Muscle of arm (tissue), 1 donor: ENCODE measurements at regions not wholly inside any gene's neighbourhood (a gene's known extent, or its start where the extent isn't known, plus 50 kb on each side); places are given as distances from the start of the nearest gene placed in this dataset.
A peak's percentile ranks its signal among the peaks of the same experiment; 100 is the strongest.
"Not testable (repeated sequence)": the region's sequence is repeated elsewhere in the genome, so short reads cannot be mapped to it uniquely, and the experiment has no call there.

Experiments
- DNase-seq: peaks from one replicate; pipeline ENCODE4 v3.0.0-alpha.2; 2013

DNA sequence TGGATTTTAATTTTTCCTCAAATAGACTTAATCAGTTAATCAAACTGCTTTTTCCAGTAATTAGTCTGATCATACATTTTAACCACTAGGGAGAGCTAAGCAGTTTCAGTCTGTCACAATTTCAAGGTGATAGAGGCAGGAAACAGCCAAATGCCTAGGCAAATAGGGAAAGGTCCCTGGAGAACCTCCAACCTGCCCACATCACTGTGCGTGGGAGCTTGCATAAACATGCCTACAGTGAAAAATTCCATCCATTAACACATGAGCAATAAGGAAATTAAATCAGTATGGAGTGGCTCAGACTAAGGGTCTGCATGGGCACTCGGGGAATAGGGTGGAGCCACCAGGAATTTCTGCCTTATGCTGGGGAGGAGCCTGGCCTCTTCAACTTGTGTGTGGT, 74.6 kb downstream of the AASDHPPT start:
- no peak for DNase-seq

DNA sequence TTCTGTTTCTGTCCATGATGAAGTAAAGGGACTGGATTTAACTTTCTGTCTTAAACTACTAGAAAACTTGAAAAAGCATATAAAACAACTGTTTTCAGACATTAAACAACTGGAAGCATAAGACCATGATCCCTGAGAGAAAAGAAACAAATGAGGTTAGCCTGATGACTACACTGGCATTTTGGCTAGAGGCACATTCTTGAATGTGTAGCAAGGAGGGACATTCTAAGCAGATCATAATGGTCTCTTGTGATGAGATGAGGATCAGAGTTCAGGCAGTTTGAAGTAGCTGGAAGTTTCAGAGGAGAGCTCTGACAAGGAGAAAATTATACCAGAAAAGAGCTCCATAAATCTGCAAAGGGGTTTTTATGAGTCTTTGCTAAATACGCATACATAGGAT, 75.4 kb downstream of the AASDHPPT start:
- DNase-seq: no peak

DNA sequence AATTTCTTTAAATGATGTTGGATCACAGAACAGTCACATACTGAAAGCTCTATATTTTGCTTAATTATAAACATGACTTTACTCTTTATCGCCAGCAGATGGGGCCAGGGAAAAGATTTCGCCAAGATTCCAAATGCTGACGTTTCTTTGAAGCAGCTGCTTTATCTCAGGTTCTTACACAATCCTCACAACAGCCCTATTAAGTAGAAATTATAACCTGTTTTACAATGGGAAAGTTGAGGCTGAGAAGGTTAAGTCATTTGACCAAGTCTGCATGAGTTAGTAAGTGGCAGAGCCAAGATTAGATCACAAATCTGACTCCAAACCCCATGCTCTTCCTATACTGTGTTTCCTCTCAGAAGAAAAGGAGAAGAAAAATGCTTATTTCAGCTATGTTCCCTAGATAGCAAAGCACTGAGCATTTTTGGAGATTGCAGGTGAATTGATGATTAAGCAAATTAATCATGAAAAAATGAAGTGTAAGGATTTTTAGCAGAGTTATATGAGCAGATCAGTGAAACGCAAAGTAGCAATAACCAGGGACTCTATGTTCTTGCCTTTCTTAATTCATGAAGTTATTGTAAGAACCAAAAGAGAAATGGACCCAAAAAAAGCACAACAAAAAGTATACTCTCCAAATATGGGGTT, 79.0 kb downstream of the AASDHPPT start:
- peak; percentile 52 for DNase-seq

DNA sequence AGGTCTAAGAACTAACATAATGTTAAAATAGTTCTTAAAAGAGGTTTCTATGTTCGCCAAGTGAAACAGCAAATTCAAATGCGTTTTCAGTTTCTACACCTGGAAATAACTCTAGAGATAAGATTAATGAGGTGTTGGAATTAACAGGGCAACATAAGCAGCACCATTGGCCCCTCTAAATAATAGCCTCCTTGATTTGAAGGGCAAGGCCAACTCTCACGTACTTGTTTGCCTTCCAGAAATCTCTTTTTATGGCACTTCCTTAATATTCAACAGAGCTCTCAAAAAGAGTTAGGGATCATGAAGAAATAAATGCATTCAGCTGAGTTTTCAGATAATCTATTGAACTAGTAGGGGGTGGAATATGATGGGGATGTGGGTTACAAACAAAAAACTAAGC, 80.9 kb downstream of the AASDHPPT start:
- no peak for DNase-seq

DNA sequence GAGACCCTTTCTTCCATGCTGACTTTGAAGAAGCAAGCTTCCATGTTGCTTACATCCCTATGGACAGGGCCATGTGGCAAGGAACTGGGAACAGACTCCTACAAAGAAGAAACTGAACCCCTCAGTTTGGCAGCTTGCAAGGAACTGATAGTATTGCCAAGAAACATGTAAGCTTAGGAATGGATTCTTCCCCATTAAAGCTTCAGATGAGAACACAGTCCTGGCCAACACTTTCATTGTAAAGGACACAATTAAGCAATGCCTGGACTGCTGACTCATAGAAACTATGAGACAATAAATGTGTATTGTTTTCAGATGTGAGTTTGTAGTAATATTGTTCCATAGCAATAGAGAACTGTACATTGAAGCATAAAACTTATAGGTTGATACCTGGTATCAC, 82.4 kb downstream of the AASDHPPT start:
- no peak for DNase-seq

DNA sequence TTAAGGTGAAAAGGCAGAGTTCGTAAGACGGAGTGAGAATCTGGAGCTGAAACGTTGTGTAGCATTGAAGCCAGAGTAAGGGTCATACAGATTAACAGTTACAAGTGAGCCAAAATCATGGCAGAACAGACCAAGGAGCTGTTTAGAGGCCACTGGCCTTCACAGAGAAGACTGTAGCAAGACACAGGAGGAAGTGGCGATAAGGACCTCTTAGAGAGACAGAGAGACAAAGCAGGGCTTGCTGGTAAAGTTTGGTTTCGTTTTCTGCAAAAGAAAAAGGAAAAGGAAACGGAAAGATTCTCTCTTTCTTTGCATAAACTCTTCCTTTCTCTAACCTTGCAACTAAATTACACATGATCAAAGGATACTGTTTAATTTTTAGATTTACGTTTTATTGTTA, 83.0 kb downstream of the AASDHPPT start:
- DNase-seq: no peak

DNA sequence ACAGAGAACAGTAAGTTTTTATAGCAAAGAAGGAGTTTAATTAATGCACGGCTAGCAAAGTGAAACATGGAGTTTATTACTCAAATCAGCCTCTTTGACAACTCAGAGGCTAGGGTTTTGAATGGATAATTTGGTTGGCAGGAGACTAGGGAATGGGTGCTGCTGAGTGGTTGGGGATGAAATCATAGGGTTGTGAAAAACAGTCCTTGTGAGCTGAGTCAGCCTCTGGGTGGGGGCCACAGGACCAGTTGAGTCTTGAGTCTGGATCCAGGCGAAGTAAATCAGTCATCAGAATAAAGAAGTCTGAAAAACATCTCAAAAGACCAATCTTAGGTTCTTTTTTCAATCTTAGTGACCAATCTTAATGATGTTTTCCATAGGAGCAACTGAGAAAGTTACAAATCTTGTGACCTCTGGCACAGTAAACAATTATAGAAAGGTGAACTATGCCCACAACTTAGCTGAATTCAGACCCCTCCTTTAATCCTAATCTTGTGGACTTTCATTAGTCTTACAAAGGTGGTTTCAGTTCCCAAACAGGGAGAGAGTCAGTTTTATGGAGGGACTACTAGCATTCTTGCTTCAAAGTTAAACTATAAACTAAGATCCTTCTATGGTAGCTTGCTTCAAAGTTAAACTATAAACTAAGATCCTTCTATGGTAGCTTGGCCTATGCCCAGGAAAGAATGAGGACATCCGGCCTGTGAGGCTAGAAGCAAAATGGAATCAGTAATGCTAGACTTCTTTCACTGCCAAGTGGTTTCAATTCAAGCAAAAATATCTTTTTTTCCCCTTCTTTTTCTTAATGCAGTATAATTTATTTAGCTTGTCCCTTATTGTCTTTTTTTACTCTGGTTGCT, 84.5 kb downstream of the AASDHPPT start:
- peak; percentile 22 for DNase-seq

DNA sequence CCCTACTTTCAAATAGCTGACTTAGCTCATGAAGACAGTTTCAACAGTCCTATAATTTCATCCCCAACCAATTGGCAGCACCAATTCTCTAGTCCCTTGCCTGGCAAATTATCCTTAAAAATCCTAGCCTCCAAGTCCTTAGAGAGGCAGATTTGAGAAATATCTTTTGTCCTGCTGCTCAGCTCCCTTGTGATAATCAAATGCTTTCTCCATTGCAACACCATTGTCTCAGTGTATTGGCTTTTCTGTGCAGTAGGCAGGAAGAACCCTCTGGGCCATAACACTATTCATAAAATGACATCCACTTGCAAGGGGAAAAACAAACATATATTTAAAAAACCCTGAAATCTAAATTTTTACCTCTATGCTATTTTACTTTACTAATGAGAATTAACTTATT, 89.6 kb downstream of the AASDHPPT start:
- no peak for DNase-seq

DNA sequence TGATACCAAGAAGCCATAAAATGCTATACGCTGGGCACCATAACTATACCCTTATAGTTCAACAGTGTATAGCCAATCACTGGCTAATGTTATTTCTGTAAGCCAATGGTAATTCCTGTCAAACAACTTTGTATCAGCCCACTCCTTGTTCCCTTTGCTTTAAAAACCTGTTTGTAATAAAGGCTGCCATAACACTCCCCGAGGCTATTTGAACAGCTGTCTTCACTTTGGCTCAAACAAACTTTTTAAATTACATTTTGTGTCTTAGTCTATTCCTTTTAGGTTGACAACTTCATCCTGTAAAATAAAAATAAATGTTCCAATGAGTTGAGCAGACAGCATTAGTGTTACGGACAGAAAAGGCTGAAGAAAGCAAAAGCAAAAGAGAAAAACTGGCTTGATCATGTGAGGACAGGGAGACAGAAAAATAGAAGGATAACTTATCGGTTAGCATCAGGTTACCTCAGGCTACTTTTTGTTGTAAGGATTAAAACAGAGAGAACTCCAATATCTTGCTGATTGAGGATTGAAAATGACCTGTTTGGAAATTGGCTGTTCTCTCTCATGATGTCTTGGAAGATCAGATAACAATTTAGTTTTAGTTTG, 95.0 kb downstream of the AASDHPPT start:
- no peak for DNase-seq

DNA sequence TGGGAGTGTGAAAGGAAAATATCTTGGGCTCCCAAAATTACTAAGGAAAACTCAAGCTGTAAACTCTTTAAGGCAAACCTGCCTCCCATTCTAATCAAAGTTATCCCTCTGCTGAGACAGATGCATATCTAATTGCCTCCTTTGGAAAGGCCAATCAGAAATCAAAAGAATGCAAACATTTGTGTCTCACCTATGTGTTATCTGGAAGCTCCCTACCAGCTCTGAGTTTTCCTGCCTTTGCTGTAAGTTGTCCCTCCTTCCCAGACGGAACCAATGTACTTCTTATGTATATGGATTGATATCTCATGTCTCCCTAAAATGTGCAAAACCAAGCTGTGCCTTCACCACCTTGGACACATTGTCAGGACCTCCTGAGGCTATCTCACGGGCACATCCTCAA, 95.8 kb downstream of the AASDHPPT start:
- DNase-seq: no peak

DNA sequence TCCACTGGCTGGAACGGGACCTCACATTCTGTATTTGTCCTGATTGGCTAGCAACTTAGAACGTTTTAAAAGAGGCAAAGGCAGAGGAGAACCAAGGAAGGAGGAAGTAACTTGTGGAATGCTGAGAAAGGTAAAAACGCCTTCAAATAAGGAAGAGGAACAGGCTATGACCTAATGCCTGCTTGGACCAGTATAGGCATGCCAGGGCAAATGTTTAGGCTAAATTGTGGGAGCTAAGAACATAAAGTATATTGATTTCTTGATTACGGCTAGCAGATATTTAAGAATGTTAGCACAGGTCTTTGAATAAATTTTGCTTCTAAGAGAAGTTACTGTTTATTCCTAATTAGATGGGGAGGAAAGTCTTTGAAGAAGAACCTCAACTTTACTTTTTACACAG, 96.5 kb downstream of the AASDHPPT start:
- not testable (repeated sequence) for DNase-seq

DNA sequence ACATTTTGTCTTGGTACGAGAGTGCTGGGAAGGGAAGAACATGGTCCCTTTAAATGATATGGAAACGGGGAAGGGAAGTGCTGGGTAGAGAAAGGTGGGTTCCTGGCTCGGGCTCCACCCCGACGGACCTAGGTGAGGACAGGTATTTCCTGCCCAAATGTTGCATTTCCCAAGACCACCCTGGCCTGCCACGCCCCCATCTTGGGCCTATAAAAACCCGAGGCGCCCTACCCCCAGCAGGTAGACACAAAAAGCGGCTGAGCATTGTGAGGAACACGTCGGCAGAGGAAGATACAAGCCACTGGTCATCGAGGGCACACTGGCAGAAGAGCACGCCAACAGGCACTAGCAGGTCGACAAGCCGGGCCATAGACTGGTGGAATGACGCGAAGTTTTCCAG, 99.4 kb downstream of the AASDHPPT start:
- no peak for DNase-seq

DNA sequence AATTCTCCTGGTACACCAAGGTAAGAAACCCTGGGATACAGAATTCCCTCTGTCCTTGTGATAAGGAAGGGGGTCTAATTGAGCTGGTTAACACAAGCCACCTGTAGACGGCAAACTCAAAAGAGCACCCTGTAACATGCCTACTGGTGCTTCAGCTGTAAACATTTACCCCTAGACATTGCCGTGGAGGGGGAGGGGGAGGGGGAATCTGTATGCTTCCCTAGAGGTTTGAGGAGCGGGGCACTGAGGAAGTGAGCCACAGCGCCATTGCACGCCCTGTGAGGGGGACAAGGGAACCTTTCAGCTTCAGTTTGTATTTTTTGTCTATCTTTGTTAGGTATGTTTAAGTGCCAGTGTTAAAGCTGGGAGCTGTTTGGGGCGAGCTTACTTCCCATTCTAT, 99.8 kb downstream of the AASDHPPT start:
- no peak for DNase-seq

DNA sequence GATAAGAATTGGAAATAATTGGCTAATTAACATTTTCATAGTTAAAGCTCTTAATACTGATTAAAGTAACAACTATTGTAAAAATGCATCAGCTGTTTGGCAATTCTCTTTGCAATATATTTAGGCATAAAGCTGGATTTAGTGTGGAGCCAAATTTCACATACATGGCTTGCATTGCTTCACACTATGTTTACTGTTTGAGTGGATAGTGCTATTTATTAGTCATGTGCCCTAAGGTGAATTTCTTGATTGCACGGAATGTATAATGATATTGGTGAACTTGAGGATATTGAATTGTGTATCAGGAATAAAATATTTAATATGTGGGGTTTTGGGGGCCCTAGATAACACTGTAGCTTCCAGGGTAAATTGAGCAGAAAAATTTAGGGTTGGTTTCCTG, 100.9 kb downstream of the AASDHPPT start:
- DNase-seq: no peak

DNA sequence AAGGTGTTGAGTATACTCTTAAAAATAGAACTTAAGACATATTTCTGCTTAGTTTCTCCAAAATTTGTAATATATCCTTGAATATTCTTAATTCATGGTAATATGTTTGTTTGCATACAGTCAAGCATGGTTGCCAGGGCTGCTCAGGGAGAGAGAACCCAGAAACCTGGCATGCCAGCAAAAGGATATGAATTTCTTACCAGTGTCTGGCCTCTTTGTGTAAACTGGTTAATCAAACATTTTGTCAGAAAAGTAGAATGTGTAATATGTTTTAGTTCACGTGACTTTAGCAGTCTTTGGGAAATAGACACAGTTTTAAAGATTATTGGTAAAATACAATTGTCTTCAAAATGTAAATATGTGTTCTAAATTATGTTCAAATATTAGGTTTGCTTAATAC, 101.6 kb downstream of the AASDHPPT start:
- no peak for DNase-seq

DNA sequence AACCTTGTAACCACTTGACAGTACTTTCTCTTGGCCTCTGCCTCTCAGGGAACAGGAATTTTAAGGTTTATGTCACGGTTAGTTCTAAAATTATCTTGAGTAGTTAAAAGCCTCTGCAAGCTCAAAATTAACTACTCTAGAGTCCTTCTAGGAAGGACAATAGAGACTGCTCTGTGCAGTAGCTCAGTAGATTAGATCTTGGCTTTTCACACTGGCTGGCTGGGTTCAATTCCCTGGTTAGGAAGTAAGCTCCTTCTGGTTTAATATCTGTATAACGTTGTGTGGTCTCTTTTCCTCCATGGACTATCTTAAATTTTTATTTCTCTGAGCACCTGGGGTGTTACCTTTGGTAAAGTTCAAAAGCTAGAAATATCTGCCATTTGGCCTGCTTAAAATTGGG, 109.2 kb downstream of the AASDHPPT start:
- DNase-seq: no peak

DNA sequence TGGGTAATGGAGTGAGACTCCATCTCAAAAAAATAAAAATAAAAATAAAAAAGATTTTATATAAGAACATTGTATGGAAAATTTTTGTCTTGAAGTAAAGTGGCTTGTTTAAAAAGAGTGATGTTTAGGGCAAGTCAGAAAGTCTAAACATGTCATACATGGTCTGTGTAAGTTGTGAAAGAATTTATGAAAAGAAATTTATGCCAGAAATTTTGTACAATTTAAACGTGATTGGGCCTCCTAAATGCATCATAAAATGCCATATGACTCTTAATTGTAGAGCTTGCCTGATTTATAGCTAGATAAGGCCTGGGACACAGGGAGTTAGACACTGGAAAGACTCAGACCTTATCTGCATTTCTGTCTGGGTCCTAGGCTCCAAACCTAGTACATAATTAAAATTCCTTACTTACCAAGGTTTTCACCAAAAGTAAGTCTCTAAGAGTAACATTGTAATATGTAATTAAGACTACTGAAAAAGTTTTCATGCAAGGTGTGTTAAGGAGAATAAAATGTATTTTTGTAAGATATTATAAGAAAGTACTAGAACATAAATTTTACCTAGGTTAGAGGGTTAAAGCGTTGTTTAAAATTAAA, 110.5 kb downstream of the AASDHPPT start:
- no peak for DNase-seq

DNA sequence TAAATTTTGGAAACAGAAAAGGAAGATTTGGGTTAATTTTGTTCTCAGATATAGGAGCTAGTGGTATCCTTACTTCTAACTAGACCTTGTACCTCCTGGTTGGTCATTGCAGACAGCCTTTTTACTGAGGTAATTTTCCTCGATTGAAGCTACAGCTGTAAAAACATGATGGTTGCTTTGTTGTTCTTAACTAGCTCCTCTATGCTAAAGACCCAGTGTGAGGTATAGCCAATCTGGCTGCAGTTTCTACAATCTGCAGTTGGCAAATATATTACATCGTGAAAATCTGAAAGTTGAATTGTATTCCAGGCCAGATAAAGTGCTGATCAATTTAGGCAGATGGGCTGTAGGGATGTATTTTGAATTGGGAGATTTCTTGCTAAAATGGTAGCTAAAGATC, 116.5 kb downstream of the AASDHPPT start:
- no peak for DNase-seq

DNA sequence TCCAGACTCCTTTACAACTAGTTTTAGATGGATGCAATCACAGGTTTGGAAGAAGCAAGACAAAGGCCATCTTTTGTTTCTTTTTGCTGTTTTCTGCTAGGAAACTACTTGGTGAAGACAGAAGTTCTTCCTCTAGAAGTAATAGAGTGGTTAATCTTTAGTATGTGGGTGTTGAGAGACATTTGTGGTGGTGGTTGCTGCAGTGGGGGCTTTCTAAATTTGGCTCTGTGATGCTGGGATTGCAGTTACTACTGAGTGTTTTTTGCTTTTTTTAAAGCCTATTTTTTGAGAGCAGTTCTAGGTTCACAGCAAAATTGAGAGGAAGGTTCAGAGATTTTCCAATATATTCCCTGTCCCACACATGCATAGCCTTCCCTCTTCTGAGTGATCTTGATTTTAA, 120.0 kb downstream of the AASDHPPT start:
- DNase-seq: no peak

DNA sequence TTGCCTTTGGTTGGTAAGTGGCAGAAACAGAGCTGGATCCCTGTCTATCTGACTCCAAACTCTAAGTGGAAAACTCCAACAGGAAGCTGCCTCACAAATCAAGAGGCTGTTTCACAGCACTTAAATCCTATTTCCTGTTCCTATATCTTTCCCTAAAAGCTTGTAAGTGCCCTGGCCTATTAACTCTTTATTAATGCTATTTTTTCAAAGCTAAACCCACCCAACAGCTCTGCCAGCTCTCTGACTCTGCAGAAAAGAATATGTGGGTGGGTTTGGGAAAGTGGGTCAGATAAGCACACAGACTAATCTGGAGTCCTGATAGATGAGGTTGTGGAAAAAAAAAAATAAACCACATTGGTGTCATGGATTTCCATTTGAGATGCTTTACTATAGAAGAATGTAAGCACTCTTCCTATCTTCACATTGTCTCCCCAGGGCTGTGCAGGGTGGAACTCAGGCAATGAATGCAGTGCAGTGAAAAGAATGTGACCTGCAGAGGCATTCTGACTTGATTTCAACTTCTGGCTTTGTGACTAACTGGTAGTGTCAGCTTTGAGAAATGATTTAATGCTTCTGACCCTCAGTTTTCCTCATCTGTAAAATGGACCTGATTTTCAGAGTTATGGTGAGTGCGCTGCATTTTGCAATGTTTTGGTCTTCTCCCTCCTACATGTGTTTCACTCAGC, 125.6 kb downstream of the AASDHPPT start:
- DNase-seq: no peak

DNA sequence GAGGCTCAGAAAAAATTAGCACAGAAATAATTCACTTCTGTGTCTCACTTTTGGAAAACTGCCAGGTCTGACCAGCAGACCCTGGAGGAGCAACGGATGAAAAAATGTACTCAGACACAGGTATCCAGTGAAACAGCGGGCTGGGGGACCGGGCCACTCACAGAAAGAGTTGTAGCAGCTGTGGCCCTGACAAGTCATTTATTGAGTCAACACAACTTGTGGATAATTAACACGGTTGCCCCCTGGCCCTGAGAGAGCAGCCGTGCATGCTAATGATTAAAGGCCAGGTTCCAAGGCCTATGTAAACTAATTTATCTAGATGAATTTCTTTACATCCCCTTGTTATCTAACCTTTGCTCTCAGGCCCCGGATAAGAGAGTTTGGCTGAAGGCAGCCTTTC, 131.3 kb downstream of the AASDHPPT start:
- DNase-seq: no peak

DNA sequence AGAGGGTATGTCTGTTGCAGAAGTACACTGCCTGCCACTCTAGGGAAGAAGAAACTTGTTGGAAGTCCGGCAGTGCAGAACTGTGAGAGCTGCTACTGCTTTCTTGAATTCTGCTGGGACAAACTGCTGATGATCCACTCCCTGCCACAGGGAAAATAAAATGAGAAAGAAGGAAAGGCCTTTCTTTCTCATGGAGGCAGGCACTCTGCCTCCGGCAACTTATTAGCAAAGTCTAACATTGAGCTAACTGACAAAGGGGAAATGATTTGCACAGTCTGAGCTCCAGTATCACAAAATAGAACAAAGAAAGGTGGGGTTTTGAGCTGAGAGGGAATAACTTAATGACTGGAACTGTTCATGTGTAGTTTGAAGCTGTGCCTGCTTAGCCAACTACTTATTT, 134.6 kb downstream of the AASDHPPT start:
- DNase-seq: no peak
